Mesothelial cell of epicardium (in vitro differentiated cells): ENCODE measurements at regions not wholly inside any gene's neighbourhood (a gene's known extent, or its start where the extent isn't known, plus 50 kb on each side); places are given as distances from the start of the nearest gene placed in this dataset.

Experiments used
- DNase-seq, 2 experiments: peaks; one replicate each; pipeline ENCODE4 v3.0.0; 2021; ENCODE audit warnings: low spot score in 2 of 2; ENCODE audit not compliant: unreplicated experiment in 2 of 2
- H3K27ac Mint-ChIP-seq: 2 replicates; pipeline ENCODE4 v1.8.0; 2021; ENCODE audit warnings: mixed read lengths
- H3K27me3 Mint-ChIP-seq: 2 replicates; pipeline ENCODE4 v1.8.0; 2021; ENCODE audit warnings: low read depth, mixed read lengths
- H3K36me3 Mint-ChIP-seq: 2 replicates; pipeline ENCODE4 v1.8.0; 2021; ENCODE audit warnings: mixed read lengths
- H3K4me1 Mint-ChIP-seq: 2 replicates; pipeline ENCODE4 v1.8.0; 2021; ENCODE audit warnings: mixed read lengths
- H3K4me3 Mint-ChIP-seq: 2 replicates; pipeline ENCODE4 v1.8.0; 2021; ENCODE audit warnings: mild to moderate bottlenecking, moderate library complexity, mixed read lengths
- H3K9me3 Mint-ChIP-seq: 2 replicates; pipeline ENCODE4 v1.8.0; 2021; ENCODE audit warnings: mixed read lengths
- TF ChIP-seq, protein P1 (sequence below): fragments of 200-600 bp; sonication (generic); IDR thresholded peaks from one replicate; pipeline ENCODE4 v1.5.0; 2021; ENCODE audit warnings: antibody characterized with exemption; ENCODE audit not compliant: unreplicated experiment

GRCh38 chr11:133695387-133695786 is 149.9 kb downstream of the SPATA19 start:
- no peaks in the 10 kb centered on the region for H3K4me1 Mint-ChIP-seq

GRCh38 chr11:133694701-133695100 is 150.6 kb downstream of the SPATA19 start:
- DNase-seq: no peak
- H3K36me3 Mint-ChIP-seq: no peaks in the 10 kb centered on the region
- TF ChIP-seq, protein P1, sequence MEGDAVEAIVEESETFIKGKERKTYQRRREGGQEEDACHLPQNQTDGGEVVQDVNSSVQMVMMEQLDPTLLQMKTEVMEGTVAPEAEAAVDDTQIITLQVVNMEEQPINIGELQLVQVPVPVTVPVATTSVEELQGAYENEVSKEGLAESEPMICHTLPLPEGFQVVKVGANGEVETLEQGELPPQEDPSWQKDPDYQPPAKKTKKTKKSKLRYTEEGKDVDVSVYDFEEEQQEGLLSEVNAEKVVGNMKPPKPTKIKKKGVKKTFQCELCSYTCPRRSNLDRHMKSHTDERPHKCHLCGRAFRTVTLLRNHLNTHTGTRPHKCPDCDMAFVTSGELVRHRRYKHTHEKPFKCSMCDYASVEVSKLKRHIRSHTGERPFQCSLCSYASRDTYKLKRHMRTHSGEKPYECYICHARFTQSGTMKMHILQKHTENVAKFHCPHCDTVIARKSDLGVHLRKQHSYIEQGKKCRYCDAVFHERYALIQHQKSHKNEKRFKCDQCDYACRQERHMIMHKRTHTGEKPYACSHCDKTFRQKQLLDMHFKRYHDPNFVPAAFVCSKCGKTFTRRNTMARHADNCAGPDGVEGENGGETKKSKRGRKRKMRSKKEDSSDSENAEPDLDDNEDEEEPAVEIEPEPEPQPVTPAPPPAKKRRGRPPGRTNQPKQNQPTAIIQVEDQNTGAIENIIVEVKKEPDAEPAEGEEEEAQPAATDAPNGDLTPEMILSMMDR: no peak
- H3K27ac Mint-ChIP-seq: no peak overlapping the region
- H3K27me3 Mint-ChIP-seq: peaks cover 8% of the 10 kb centered on the region
- H3K9me3 Mint-ChIP-seq: no peaks in the 10 kb centered on the region
- H3K4me3 Mint-ChIP-seq: no peak overlapping the region
- H3K4me1 Mint-ChIP-seq: no peaks in the 10 kb centered on the region

More at GRCh38 chr11:133695387-133695786, 149.9 kb downstream of the SPATA19 start:
- no peaks in the 10 kb centered on the region for H3K36me3 Mint-ChIP-seq
- H3K4me3 Mint-ChIP-seq: no peak overlapping the region
- no peak for DNase-seq
- H3K27ac Mint-ChIP-seq: no peak overlapping the region
- H3K27me3 Mint-ChIP-seq: peaks cover 8% of the 10 kb centered on the region
- no peaks in the 10 kb centered on the region for H3K9me3 Mint-ChIP-seq
- TF ChIP-seq, protein P1: no peak

- no peak overlapping the region for H3K4me3 Mint-ChIP-seq
- no peak overlapping the region for H3K27ac Mint-ChIP-seq
- peaks cover 5% of the 10 kb centered on the region for H3K27me3 Mint-ChIP-seq
- H3K36me3 Mint-ChIP-seq: no peaks in the 10 kb centered on the region
- TF ChIP-seq, protein P1: no peak
- no peaks in the 10 kb centered on the region for H3K4me1 Mint-ChIP-seq
- no peaks in the 10 kb centered on the region for H3K9me3 Mint-ChIP-seq
- no peak for DNase-seq
These were observed 152.2 kb downstream of the SPATA19 start for GRCh38 chr11:133693110-133693509.

DNA sequence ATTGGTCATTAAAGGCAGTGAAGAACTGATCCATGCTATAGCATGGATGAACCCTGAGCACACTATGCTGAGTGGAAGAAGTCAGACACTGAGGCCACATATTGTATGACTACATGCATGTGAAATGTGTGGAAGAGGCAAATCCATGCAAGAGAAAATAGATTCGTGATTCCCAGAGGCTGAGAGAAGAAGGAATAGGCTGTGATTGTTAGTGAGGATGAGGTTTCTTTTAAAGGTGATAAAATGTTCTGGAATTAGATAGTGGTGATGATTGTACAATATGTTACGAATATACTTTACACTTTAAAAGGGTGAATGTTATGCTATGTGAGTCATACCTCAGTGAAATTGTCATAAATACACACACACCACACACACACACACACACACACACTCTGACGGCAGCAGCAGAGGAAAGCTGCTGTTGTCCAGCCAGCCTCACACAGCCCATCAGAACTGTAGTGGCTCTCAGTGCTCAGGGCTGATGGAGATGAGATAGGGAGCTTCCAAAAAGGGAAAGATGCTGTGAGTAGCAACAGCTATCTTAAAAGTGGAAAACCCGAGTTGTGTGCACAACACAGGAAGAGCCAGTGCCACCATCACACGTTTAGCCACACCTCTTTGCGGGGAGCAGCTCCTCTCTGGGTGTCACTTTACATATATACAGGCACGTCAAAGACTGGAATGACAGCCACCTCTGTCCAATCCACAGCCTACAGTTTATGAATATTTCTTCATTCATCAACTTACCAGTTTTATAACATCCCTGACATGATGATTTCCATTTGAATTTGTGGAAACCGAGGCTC is 153.0 kb downstream of the SPATA19 start:
- peaks cover 7% of the 10 kb centered on the region for H3K27me3 Mint-ChIP-seq
- TF ChIP-seq, protein P1: no peak
- no peak for DNase-seq

GRCh38 chr11:133687781-133688180 is 155.5 kb upstream of the OPCML start:
- Mint-ChIP-seq H3K36me3 (no peaks in the 10 kb centered on the region), H3K4me1 (no peaks in the 10 kb centered on the region), H3K4me3 (no peak overlapping the region), H3K9me3 (no peaks in the 10 kb centered on the region), H3K27me3 (peaks cover 19% of the 10 kb centered on the region), H3K27ac (no peak overlapping the region)
- DNase-seq: no peak
- TF ChIP-seq, protein P1: no peak

More for the DNA sequence above, 153.0 kb downstream of the SPATA19 start:
- no peaks in the 10 kb centered on the region for H3K36me3 Mint-ChIP-seq
- no peaks in the 10 kb centered on the region for H3K9me3 Mint-ChIP-seq
- no peak overlapping the region for H3K4me3 Mint-ChIP-seq
- H3K27ac Mint-ChIP-seq: no peak overlapping the region
- H3K4me1 Mint-ChIP-seq: no peaks in the 10 kb centered on the region
